Coronary artery (tissue), 2 donors: ENCODE measurements at regions not wholly inside any gene's neighbourhood (a gene's known extent, or its start where the extent isn't known, plus 50 kb on each side); places are given as distances from the start of the nearest gene placed in this dataset.

Experiments
- DNase-seq: peaks from one replicate; pipeline ENCODE4 v3.0.0-alpha.2; 2017; ENCODE audit warnings: low spot score
- H3K27ac ChIP-seq, 2 donors: fragments of 200-600 bp; sonication (generic); one replicate each; pipeline ENCODE4 v1.5.1; 2016 to 2019
- H3K4me3 ChIP-seq: fragments of 200-600 bp; sonication (generic); 2 replicates; pipeline ENCODE4 v1.5.1; 2016; ENCODE audit warnings: mild to moderate bottlenecking, moderate library complexity
- CTCF ChIP-seq: fragments of 200-600 bp; sonication (generic); IDR thresholded peaks from one replicate; pipeline ENCODE4 v1.5.1; 2019; ENCODE audit warnings: antibody characterized with exemption

GRCh38 chr12:112714166-112714710 lies 77.3 kb upstream of the RPH3A start:
- TF ChIP-seq CTCF: no peak
- H3K27ac ChIP-seq: no peak overlapping the region
- H3K4me3 ChIP-seq: no peak overlapping the region
- DNase-seq: no peak

- Histone ChIP-seq H3K4me3 (no peak overlapping the region), H3K27ac (no peak overlapping the region)
- TF ChIP-seq CTCF: no peak
- DNase-seq: no peak
Observed at GRCh38 chr12:112716099-112717093, 75.2 kb upstream of the RPH3A start.

- Histone ChIP-seq H3K4me3 (no peak overlapping the region), H3K27ac (no peak overlapping the region)
- TF ChIP-seq CTCF: no peak
- no peak for DNase-seq
Observed at GRCh38 chr12:112728864-112729263, 62.7 kb upstream of the RPH3A start.

GRCh38 chr12:112734859-112735695 lies 56.5 kb upstream of the RPH3A start:
- Histone ChIP-seq H3K27ac (no peak overlapping the region), H3K4me3 (no peak overlapping the region)
- DNase-seq: no peak
- TF ChIP-seq CTCF: no peak

GRCh38 chr12:112738531-112738930 lies 53.0 kb upstream of the RPH3A start:
- Histone ChIP-seq H3K27ac (no peak overlapping the region), H3K4me3 (no peak overlapping the region)
- no peak for TF ChIP-seq CTCF
- no peak for DNase-seq

GRCh38 chr12:112740387-112740934 lies 51.1 kb upstream of the RPH3A start:
- no peak for DNase-seq
- H3K27ac ChIP-seq: no peak overlapping the region
- no peak for TF ChIP-seq CTCF

More at GRCh38 chr12:112740387-112740934, 51.1 kb upstream of the RPH3A start:
- H3K4me3 ChIP-seq: no peak overlapping the region
